Inferior parietal cortex (tissue), 1 donor: ENCODE measurements at regions not wholly inside any gene's neighbourhood (a gene's known extent, or its start where the extent isn't known, plus 50 kb on each side); places are given as distances from the start of the nearest gene placed in this dataset.

Experiments used
- DNase-seq: peaks from one replicate; pipeline ENCODE4 v3.0.0-alpha.2; 2016; ENCODE audit errors: extremely low spot score

DNA sequence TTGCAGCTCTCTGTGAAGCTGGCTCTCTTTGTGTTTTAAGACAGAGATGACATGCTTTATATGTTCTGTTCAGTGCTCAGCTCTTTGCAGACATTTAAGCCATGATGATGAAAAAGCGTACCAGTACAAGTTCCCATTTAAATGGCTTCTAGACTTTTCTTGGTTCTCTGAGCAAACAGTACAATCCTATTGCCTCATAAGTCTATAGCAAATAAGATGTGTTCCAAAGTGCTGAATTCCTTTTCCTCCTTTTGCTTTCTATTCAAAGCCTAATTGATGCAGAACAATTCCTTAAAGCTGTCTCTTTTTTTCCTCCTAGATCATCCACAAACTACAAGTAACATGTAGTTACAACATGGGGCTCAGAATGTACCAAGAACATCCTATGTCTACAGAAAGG lies 168.8 kb upstream of the SPATS2L start:
- DNase-seq = no peak

DNA sequence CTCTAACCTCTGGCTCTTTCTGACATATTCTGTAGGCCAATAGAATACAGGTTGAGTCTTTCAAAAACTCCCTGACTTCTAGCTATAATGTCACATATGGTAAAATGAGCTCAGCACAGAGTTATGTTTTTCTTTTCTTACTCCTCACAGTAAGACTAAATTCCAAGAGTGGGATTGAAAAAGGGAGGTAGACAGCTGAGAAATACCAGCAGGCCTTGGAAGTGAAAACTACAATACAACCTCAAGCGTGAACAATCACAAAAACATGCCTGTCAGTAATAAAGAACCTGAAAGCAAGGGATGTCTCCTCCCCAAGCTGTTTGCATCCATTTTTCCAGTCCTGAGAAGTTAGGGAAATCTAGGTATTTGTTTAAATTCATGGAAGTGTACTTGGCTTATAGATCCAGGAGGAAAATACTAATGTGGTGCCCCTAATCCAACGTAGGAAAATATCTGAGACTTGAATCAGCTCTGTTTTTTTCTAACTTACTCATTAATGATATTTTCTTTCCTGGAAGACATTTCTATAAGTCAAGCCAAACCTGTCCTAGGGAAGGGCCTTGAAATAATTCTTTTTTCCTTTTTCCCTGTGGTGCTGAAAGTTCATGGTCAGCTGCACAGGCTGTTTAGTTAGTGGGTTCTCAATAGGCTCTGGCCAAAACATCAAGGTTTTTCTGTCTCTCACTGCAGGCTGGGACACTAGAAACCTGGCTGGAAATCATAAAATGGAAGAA lies 167.9 kb upstream of the SPATS2L start:
- DNase-seq = no peak

- DNase-seq = no peak
Measured at GRCh38 chr2:200144571-200144970, 161.9 kb upstream of the SPATS2L start.

DNA sequence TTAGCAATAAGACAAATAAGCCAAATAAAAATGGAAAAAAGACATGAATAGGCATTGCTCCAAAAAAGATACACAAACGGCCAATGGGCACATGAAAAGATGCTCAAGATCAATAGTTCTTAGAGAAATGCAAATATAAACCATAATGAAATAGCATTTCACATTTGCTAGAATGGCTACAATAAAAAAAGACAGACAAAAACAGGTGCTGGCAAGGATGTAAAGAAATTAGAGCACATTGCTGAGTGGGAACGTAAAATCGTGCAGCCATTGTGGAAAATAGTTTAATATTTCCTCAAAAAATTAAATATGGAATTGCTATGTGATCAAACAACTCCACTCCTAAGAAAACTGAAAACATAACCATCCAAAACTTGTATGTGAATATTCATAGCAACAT lies 160.0 kb upstream of the SPATS2L start:
- no peak for DNase-seq

DNA sequence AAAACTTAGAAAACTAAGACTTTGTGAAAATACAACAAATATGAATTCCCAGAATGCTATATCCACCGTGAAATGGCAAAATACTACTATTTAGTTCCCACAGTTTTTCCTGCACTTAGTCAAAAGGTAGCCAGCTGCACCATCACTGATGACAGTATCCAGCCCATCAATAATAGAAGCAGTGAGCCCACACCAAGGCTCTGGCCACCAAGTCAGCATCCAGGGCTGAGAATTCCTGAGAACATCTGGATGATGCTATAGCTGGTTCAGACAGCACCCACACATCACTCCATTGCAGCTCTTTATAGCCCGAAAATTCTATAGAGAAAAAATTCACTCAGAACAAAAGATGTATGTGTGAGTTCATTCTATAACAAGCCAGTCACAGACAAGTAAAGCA lies 159.1 kb upstream of the SPATS2L start:
- no peak for DNase-seq

DNA sequence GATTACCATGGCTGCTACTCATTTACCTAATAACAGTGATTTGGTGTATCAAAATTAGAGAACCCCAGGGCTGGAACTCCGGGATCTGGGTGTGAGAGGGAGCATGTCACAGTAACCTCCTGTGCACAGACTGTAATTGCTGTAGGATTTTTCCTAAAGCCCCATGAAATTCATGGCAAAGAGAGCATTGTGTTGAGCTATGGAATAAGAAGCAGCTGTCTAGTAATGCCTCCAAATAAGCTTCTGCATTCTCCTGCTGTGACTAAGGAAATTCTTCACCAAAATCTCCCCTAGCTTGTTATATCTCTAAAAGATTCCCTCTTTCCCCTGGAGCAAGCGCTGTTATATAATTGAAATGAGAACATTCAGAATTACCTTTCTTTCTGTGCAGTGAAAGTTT lies 158.1 kb upstream of the SPATS2L start:
- no peak for DNase-seq

DNA sequence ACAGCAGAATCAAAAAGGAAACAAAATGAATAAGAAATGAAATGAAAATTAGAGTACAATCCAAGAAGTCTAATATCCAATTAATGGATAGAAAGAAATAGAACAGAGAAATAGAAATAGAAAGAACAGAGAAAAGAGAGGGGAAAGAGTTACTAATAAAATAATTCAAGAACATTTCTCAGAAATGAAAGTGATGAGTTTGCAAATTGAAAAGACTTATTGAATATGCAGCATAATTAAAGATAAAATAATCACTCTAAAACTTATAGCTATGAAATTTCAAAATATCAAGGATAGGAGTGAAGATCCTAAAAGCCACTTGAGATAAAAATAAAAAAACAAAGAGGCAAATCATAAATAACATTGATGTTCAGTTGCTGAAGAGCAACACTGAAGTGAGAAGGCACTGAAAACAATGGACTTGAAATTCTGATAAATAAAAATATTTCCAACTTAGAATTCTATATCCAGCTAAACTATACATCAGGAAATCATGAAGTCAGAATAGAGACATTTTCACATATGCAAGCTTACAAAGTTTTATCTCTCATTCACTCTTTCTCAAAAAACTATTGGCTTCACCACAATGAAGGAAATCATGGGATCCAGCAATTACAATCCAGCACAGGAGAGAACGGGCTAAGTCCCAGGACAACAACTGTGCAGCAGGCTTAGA lies 155.9 kb upstream of the SPATS2L start:
- DNase-seq = no peak

- DNase-seq = no peak
Measured at GRCh38 chr2:200155652-200156051, 150.8 kb upstream of the SPATS2L start.

GRCh38 chr2:200156166-200156835 lies 150.2 kb upstream of the SPATS2L start:
- no peak for DNase-seq

DNA sequence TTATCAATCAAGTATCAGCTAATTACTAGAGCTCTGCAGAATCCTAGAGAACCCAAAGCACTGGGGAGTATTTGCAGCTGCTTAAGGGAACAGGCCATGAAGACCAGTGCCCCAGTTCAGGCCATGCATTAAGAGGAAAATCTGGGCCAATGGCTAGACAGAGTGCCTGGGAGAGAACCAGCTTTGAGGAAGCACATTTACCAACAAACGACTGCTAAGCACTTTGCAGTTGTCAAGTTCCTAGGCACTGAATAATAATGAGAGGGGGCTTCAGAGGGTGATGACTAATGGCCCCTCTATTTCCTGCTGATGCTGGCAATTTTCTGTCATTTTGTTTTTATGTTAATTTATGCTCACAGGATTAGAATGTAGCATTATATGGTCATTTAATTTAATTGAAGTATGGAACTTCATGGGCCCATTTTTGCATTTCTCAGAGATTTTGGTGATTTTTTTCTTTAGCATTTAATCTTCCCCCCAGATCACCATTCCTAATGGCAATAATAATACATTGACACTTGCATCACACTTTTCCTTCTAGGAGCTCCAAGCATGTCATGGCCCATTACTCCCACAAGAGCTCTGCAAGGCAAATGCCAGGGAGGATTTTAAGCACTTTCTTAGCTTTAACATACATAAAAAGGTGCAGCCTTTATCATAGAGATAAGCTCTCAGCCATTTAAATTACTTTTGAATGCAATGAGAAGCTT lies 147.7 kb upstream of the SPATS2L start:
- DNase-seq = no peak

DNA sequence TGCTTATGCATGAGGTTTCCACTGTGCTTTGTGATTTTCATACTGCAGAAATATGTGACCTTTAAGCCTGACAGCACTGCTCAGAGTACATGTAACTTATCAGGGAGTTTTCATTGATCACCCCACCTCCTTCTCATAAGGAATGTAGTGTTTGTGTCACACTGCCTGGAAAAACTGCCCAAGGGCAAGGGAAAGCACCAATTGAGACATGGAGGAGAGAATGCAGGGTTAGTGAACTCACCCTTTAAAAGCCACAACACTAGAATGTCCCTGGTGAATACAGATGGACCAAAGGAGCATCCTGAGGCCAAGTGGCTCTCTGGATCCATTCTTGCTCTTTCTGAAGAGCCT lies 147.2 kb upstream of the SPATS2L start:
- no peak for DNase-seq

DNA sequence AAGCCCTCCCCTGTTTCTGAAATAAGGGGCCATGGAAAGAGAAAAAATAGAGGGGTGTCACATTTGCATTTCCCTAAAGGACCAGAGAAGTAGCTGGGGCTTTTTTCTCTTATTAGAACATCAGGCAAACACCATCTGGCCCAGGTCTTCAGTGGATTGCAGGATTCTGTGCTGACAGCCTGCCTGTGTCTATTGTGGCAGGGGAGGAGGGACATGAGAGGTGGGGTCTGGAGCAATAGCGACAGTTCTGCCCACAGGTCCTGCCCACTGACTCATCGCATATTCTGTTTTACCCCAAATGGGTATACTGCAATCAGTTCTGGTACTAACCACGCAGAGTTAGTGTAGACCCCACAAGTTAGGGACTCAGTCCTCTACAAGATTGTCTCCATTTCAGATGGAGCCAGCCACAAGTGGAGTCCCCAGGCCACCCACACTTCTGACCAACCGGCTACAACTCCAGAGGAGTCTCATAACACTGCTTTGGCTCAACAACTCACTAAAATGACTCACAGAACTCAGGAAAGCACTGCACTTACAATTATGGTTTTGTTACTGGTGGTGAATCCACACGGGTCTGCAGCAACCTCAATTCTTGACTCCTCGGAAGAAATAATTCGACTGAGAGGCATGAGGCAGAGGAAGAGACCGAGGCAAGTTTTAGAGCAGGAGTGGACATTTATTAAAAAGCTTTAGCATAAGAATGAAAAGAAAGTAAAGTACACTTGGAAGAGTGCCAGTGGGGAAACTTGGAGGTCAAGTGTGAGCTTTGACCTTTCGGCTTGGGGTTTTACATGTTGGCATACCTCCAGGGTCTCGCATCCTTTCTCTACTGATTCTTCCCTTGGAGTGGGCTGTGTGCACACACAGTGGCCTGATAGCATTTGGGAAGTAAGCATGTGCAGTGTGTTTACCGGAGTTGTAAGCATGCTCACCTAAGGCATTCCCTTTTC lies 146.4 kb upstream of the SPATS2L start:
- no peak for DNase-seq

GRCh38 chr2:200161458-200161857 lies 145.0 kb upstream of the SPATS2L start:
- DNase-seq = no peak

DNA sequence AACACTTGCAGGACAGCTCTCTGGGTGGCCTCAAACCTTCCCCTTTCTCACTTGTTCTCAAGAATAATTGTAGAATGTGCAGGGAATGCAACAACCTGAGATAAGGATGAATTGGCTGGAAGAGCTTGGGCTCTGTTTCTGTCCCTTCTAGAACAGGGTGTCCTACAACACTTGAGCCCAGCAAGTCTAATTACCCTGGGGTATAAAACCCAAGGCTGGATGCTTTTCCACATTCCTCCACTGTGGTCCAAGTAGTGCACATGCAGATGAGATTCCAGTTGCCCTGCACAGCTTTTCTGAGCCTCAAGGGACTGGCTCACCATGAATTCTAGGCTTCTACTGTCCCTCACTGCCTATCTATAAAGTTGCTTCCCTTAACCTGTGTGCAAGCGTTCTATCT lies 140.8 kb upstream of the SPATS2L start:
- no peak for DNase-seq

GRCh38 chr2:200168641-200169555 lies 137.6 kb upstream of the SPATS2L start:
- no peak for DNase-seq

- DNase-seq = no peak
Measured at GRCh38 chr2:200170221-200170620, 136.3 kb upstream of the SPATS2L start.

DNA sequence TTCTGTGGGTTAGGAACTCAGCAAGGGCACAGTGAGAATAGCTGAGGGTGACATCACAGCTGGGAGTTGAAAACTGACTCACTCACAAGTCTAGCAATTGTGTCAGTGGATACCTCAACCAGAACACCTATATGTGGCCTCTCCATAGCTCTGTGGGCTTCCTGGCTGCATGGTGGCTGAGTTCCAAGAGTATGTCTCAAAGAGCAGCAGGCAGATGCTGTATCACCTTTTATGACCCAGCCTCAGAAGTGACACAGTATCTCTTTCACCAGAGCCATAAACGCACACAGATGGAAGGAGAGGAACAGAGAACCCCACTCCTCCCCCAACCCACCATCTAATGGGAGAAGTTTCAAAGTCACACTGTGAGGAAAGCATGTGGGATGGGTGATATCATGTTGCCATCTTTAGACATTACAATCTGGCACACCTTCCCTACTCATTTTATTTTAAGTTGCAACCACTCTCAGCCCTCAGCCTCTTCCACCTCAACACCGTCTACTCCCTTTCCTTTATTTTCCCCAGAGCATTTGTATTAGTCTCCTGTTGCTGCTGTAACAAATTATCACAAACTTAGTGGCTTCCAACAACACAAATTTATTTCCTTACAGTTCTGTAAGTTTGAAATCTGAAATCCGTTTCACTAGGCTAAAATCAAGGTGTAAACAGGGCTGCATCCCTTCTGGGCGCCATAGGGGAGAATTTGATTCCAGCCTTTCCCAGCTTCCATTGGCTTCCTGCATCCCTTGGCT lies 134.6 kb upstream of the SPATS2L start:
- no peak for DNase-seq

GRCh38 chr2:200172521-200172920 lies 134.0 kb upstream of the SPATS2L start:
- no peak for DNase-seq

GRCh38 chr2:200172944-200173581 lies 133.4 kb upstream of the SPATS2L start:
- no peak for DNase-seq
